H1 (cell line): ENCODE measurements at regions not wholly inside any gene's neighbourhood (a gene's known extent, or its start where the extent isn't known, plus 50 kb on each side); places are given as distances from the start of the nearest gene placed in this dataset.

Experiments used
- CTCF ChIA-PET: fragments of 300-600 bp; sonication (Branson Sonifier 250); formaldehyde crosslinking; loops from one replicate; lab custom pipeline; 2021; ENCODE audit not compliant: partially characterized antibody; lab: Charles Lee
- POLR2A ChIA-PET: fragments of 300-600 bp; sonication (Branson Sonifier 250); formaldehyde crosslinking; loops from one replicate; lab custom pipeline; 2021; ENCODE audit warnings: inconsistent platforms; ENCODE audit not compliant: partially characterized antibody; lab: Charles Lee
- DNase-seq, 2 experiments: peaks; one replicate each; pipeline versions ENCODE4 v3.0.0 to v3.0.0-alpha.2; 2010 to 2022; ENCODE audit warnings: low spot score in 2 of 2, low read depth in 1 of 2, mixed read lengths in 1 of 2
- FAIRE-seq: peaks from 2 replicates; lab custom pipeline; 2011; peaks lifted over from hg19 to GRCh38; lab: Jason Lieb, UNC
- H2AFZ ChIP-seq: 2 replicates; pipeline ENCODE4 v1.8.1; 2012; ENCODE audit warnings: low read length, inconsistent platforms
- H2AK5ac ChIP-seq: 2 replicates; pipeline ENCODE4 v1.6.1; 2013; ENCODE audit warnings: low read depth, low read length
- H2BK120ac ChIP-seq: replicated peaks from 2 replicates; pipeline ENCODE3; 2013; ENCODE audit warnings: low read depth, low read length, inconsistent platforms
- H2BK12ac ChIP-seq: 2 replicates; pipeline ENCODE4 v1.6.1; 2013; ENCODE audit warnings: low read depth, low read length
- H2BK15ac ChIP-seq: 2 replicates; pipeline ENCODE4 v1.6.1; 2013; ENCODE audit warnings: low read length
- H2BK20ac ChIP-seq: 2 replicates; pipeline ENCODE4 v1.6.1; 2013; ENCODE audit warnings: low read length
- H2BK5ac ChIP-seq: 2 replicates; pipeline ENCODE4 v1.6.1; 2013; ENCODE audit warnings: low read depth, low read length
- H3K14ac ChIP-seq: 2 replicates; pipeline ENCODE4 v1.6.1; 2013; ENCODE audit warnings: inconsistent platforms; ENCODE audit not compliant: insufficient read length
- H3K18ac ChIP-seq: 2 replicates; pipeline ENCODE4 v1.6.1; 2013; ENCODE audit warnings: low read length; ENCODE audit errors: extremely low read depth
- H3K23ac ChIP-seq: 2 replicates; pipeline ENCODE4 v1.6.1; 2013; ENCODE audit warnings: inconsistent platforms; ENCODE audit not compliant: insufficient read length
- H3K23me2 ChIP-seq: 2 replicates; pipeline ENCODE4 v1.6.1; 2013; ENCODE audit warnings: low read depth, low read length
- H3K27ac ChIP-seq: 2 replicates; pipeline ENCODE4 v1.6.1; 2011; ENCODE audit warnings: low read depth, low read length, inconsistent platforms
- H3K27me3 ChIP-seq, 4 experiments: replicated peaks in 1 of 4; 1 replicate in 1 of 4; 2 replicates in 3 of 4; pipeline versions ENCODE4 v1.6.1 to v1.8.1; 2011 to 2013; ENCODE audit warnings: low read length in 3 of 4, mild to moderate bottlenecking in 3 of 4, inconsistent platforms in 2 of 4, mixed read lengths in 2 of 4, moderate library complexity in 1 of 4; ENCODE audit not compliant: control insufficient read depth in 3 of 4, insufficient read depth in 3 of 4; ENCODE audit errors: extremely low read depth in 1 of 4
- H3K36me3 ChIP-seq, 4 experiments: 2 replicates each; pipeline versions ENCODE4 v1.6.1 to v1.8.1; 2011 to 2013; ENCODE audit warnings: mild to moderate bottlenecking in 4 of 4, low read length in 3 of 4, moderate library complexity in 2 of 4, control low read depth in 1 of 4, inconsistent platforms in 1 of 4; ENCODE audit not compliant: insufficient read depth in 4 of 4, control insufficient read depth in 2 of 4
- H3K4ac ChIP-seq: replicated peaks from 2 replicates; pipeline ENCODE3; 2013; ENCODE audit warnings: low read length, low read depth, mixed read lengths, inconsistent platforms; ENCODE audit not compliant: insufficient read length
- H3K4me1 ChIP-seq, 4 experiments: replicated peaks in 1 of 4; 1 replicate in 1 of 4; 2 replicates in 3 of 4; pipeline versions ENCODE4 v1.6.1 to v1.8.1; 2011 to 2013; ENCODE audit warnings: low read length in 3 of 4, inconsistent platforms in 2 of 4, mixed read lengths in 1 of 4; ENCODE audit not compliant: insufficient read depth in 4 of 4, control insufficient read depth in 3 of 4
- H3K4me2 ChIP-seq, 2 experiments: 2 replicates each; pipeline versions ENCODE4 v1.6.1 to v1.8.1; 2011 to 2013; ENCODE audit warnings: low read depth in 2 of 2, low read length in 2 of 2, control low read depth in 1 of 2, inconsistent platforms in 1 of 2, mild to moderate bottlenecking in 1 of 2; ENCODE audit not compliant: insufficient read depth in 1 of 2
- H3K4me3 ChIP-seq, 4 experiments: fragments of 200-600, 300-600 bp in 1 of 4; sonication (generic), shearing (Covaris generic), sonication (Bioruptor Twin) in 1 of 4; 2 replicates each; pipeline versions ENCODE4 v1.5.1 to v1.8.1; 2011 to 2016; ENCODE audit warnings: low read length in 4 of 4, low read depth in 3 of 4, control low read depth in 2 of 4, inconsistent platforms in 2 of 4, mild to moderate bottlenecking in 2 of 4, mixed read lengths in 1 of 4, moderate library complexity in 1 of 4; ENCODE audit not compliant: insufficient read depth in 2 of 4; ENCODE audit errors: extremely low read depth in 1 of 4
- H3K56ac ChIP-seq: replicated peaks from 2 replicates; pipeline ENCODE3; 2013; ENCODE audit warnings: low read depth, mild to moderate bottlenecking, mixed read lengths, low read length, inconsistent platforms; ENCODE audit not compliant: insufficient read length
- H3K79me1 ChIP-seq: 2 replicates; pipeline ENCODE4 v1.6.1; 2013; ENCODE audit warnings: low read depth, low read length, control low read depth
- H3K79me2 ChIP-seq, 2 experiments: 2 replicates each; pipeline versions ENCODE4 v1.6.1 to v1.8.1; 2012 to 2013; ENCODE audit warnings: low read length in 2 of 2, mild to moderate bottlenecking in 2 of 2, inconsistent platforms in 1 of 2; ENCODE audit not compliant: insufficient read depth in 2 of 2, control insufficient read depth in 1 of 2
- H3K9ac ChIP-seq, 4 experiments: replicated peaks in 1 of 4; 1 replicate in 1 of 4; 2 replicates in 3 of 4; pipeline versions ENCODE4 v1.6.1 to v1.8.1; 2011 to 2013; ENCODE audit warnings: low read depth in 3 of 4, low read length in 3 of 4, control low read depth in 2 of 4, mild to moderate bottlenecking in 2 of 4, moderate library complexity in 2 of 4, inconsistent platforms in 1 of 4; ENCODE audit errors: extremely low read depth in 1 of 4
- H3K9me3 ChIP-seq, 2 experiments: 2 replicates each; pipeline versions ENCODE4 v1.6.1 to v1.8.1; 2012 to 2013; ENCODE audit warnings: mild to moderate bottlenecking in 2 of 2, moderate library complexity in 2 of 2, control low read depth in 1 of 2, inconsistent platforms in 1 of 2, low read depth in 1 of 2, low read length in 1 of 2, mixed read lengths in 1 of 2; ENCODE audit not compliant: insufficient read depth in 2 of 2
- H4K20me1 ChIP-seq, 2 experiments: replicated peaks in 1 of 2; 2 replicates each; pipeline versions ENCODE3 to v1.8.1; 2011 to 2013; ENCODE audit warnings: inconsistent platforms in 2 of 2, low read length in 2 of 2, mild to moderate bottlenecking in 1 of 2; ENCODE audit not compliant: insufficient read depth in 2 of 2, control insufficient read depth in 1 of 2
- H4K5ac ChIP-seq: 2 replicates; pipeline ENCODE4 v1.6.1; 2013; ENCODE audit warnings: low read length, low read depth, mixed read lengths, inconsistent platforms; ENCODE audit not compliant: insufficient read length
- H4K8ac ChIP-seq: 2 replicates; pipeline ENCODE4 v1.8.0; 2013; ENCODE audit warnings: mild to moderate bottlenecking, moderate library complexity, low read length, inconsistent platforms; ENCODE audit not compliant: insufficient read depth; ENCODE audit errors: extremely low read depth
- H4K91ac ChIP-seq: replicated peaks from 2 replicates; pipeline ENCODE3; 2013; ENCODE audit warnings: low read length, mixed read lengths, inconsistent platforms; ENCODE audit not compliant: insufficient read length
- CEBPB ChIP-seq: IDR thresholded peaks from 2 replicates; pipeline ENCODE4 v1.6.1; 2012; ENCODE audit warnings: low read depth, low read length
- CHD1 ChIP-seq: IDR thresholded peaks from 2 replicates; pipeline ENCODE4 v1.6.1; 2012; ENCODE audit warnings: low read depth, low read length, improper control_type of control experiment
- CHD2 ChIP-seq: IDR thresholded peaks from 2 replicates; pipeline ENCODE4 v1.6.1; 2012; ENCODE audit warnings: low read length, improper control_type of control experiment
- CTBP2 ChIP-seq: IDR thresholded peaks from 2 replicates; pipeline ENCODE4 v1.7.0; 2011; ENCODE audit warnings: borderline replicate concordance, mild to moderate bottlenecking, moderate library complexity, mixed read lengths, low read length; ENCODE audit not compliant: insufficient read depth, insufficient read length
- EGR1 ChIP-seq: IDR thresholded peaks from 2 replicates; pipeline ENCODE4 v1.6.1; 2011; ENCODE audit warnings: low read depth, low read length, borderline replicate concordance
- EZH2 ChIP-seq: fragments of 200-600 bp; sonication (generic); IDR thresholded peaks from 2 replicates; pipeline ENCODE4 v1.7.1; 2012; ENCODE audit warnings: low read depth, mild to moderate bottlenecking, moderate library complexity, low read length, inconsistent platforms; ENCODE audit not compliant: severe bottlenecking
- GTF2F1 ChIP-seq: IDR thresholded peaks from 2 replicates; pipeline ENCODE4 v1.6.1; 2012; ENCODE audit warnings: low read depth, low read length, improper control_type of control experiment, borderline replicate concordance
- HDAC6 ChIP-seq: IDR thresholded peaks from one replicate; pipeline ENCODE4 v1.7.1; 2012; ENCODE audit warnings: low read depth, mild to moderate bottlenecking, inconsistent platforms, low read length, moderate library complexity
- JUND ChIP-seq: IDR thresholded peaks from 2 replicates; pipeline ENCODE4 v1.6.1; 2011; ENCODE audit warnings: mild to moderate bottlenecking, improper control_type of control experiment, low read length
- NANOG ChIP-seq: IDR thresholded peaks from 2 replicates; pipeline ENCODE4 v1.6.1; 2011; ENCODE audit warnings: low read length, low read depth, mild to moderate bottlenecking, inconsistent platforms; ENCODE audit not compliant: insufficient read depth, poor library complexity, severe bottlenecking
- WGBS, 2 experiments: shearing (Covaris generic) in 1 of 2; methylation state at CpG; one replicate each; pipeline versions ENCODE4 v1.1.6 to v1.1.7; 2013 to 2015; ENCODE audit warnings: low lambda C conversion rate in 2 of 2, mixed read lengths in 2 of 2, inconsistent platforms in 1 of 2, low coverage in 1 of 2, missing lambda C conversion rate in 1 of 2; ENCODE audit not compliant: insufficient replicate concordance in 2 of 2, insufficient coverage in 1 of 2, insufficient read length in 1 of 2; ENCODE audit errors: extremely low coverage in 1 of 2, missing lambda C conversion rate in 1 of 2; 5-methylcytosine and 5-hydroxymethylcytosine counted together
- TF ChIP-seq, protein P1 (sequence below): IDR thresholded peaks from 2 replicates; pipeline ENCODE4 v1.6.1; 2012; ENCODE audit warnings: inconsistent platforms

DNA sequence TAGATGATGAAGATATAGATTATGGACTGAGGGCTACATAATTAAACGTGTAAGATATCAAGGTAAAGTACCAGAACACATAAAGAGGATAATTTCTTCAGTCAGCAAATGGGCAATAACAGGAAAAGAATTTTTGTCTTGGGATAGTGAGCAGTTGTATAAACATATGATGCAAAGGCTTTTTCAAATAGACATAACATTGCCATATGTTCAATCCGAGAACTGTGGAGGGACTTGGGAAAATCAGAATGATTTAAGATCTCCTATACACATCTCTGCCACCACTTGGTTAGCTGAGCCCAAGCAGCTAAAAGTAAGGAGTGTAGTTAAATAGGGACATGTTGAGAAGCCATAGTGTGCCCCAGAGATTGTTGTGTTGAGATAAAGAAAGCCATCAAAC is 287.6 kb upstream of the ZNF521 start:
- Histone ChIP-seq H3K36me3 (no peaks in the 10 kb centered on the region), H2BK5ac (no peak overlapping the region), H4K91ac (no peak overlapping the region), H3K27ac (no peak overlapping the region), H2BK120ac (no peak overlapping the region), H3K79me1 (no peaks in the 10 kb centered on the region), H2BK12ac (no peak overlapping the region), H3K27me3 (no peaks in the 10 kb centered on the region), H3K4me2 (no peak overlapping the region), H3K23me2 (no peaks in the 10 kb centered on the region), H3K4me1 (no peaks in the 10 kb centered on the region), H2AFZ (no peak overlapping the region), H2BK20ac (no peak overlapping the region), H3K9ac (no peak overlapping the region), H2BK15ac (no peak overlapping the region), H4K20me1 (no peaks in the 10 kb centered on the region), H3K23ac (no peak overlapping the region), H4K5ac (no peak overlapping the region), H4K8ac (no peak overlapping the region), H2AK5ac (no peak overlapping the region), H3K79me2 (no peaks in the 10 kb centered on the region), H3K56ac (no peak overlapping the region), H3K9me3 (no peaks in the 10 kb centered on the region), H3K4ac (no peak overlapping the region), H3K14ac (no peak overlapping the region), H3K18ac (no peak overlapping the region), H3K4me3 (no peak overlapping the region)
- ChIA-PET CTCF (interaction anchor here (0.7 to 1.3 kb wide), 3 partner anchors 9 to 970 kb away, joined by 3 read pairs; no protein-coding TSS in a partner anchor), POLR2A (no interaction called here)
- FAIRE-seq (no peak), DNase-seq (no peak)
- WGBS, 2 experiments: 91% methylated on average over 2 of the region's 2 CpGs; no CpG with 5 or more reads in 1 of the 2 experiments
- TF ChIP-seq CHD2: no peak
- no peak for TF ChIP-seq EZH2
- no peak for TF ChIP-seq EGR1
- no peak for TF ChIP-seq CTBP2
- TF ChIP-seq HDAC6: no peak
- TF ChIP-seq CHD1: no peak
- no peak for TF ChIP-seq NANOG
- no peak for TF ChIP-seq JUND
- TF ChIP-seq GTF2F1: no peak
- no peak for TF ChIP-seq CEBPB
- TF ChIP-seq, protein P1, sequence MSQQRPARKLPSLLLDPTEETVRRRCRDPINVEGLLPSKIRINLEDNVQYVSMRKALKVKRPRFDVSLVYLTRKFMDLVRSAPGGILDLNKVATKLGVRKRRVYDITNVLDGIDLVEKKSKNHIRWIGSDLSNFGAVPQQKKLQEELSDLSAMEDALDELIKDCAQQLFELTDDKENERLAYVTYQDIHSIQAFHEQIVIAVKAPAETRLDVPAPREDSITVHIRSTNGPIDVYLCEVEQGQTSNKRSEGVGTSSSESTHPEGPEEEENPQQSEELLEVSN: no peak
